HL-60/S4 treated with phorbol 12-myristate 13-acetate at 8.2 ng/mL for 4 days and 3 days (cell line): ENCODE measurements at regions not wholly inside any gene's neighbourhood (a gene's known extent, or its start where the extent isn't known, plus 50 kb on each side); places are given as distances from the start of the nearest gene placed in this dataset.

ENCODE experiments used
- in situ Hi-C: fragments of 300-500 bp; cut with MboI; formaldehyde crosslinking; loops from 2 replicates; pipeline ENCODE4 v1.15.0; 2022; ENCODE audit warnings: low sequenced_read_pairs

- in situ Hi-C loops = loop anchor here (25.0 kb wide), 1 partner anchor 235 kb away; the partner anchor contains the start of gene SUMO4
Measured at GRCh38 chr6:149176971-149177667, 140.4 kb upstream of the TAB2 start.

GRCh38 chr6:149179431-149179830 lies 138.1 kb upstream of the TAB2 start:
- in situ Hi-C loops = loop anchor here (25.0 kb wide), 1 partner anchor 233 kb away; the partner anchor contains the start of gene SUMO4

GRCh38 chr6:149181304-149181703 lies 136.2 kb upstream of the TAB2 start:
- in situ Hi-C loops = loop anchor here (25.0 kb wide), 1 partner anchor 231 kb away; the partner anchor contains the start of gene SUMO4

GRCh38 chr6:149182262-149182661 lies 135.2 kb upstream of the TAB2 start:
- in situ Hi-C loops = loop anchor here (25.0 kb wide), 1 partner anchor 230 kb away; the partner anchor contains the start of gene SUMO4

- in situ Hi-C loops = loop anchor here (25.0 kb wide), 1 partner anchor 228 kb away; the partner anchor contains the start of gene SUMO4
Measured at GRCh38 chr6:149184523-149184922, 133.0 kb upstream of the TAB2 start.

GRCh38 chr6:149185799-149186357 lies 131.6 kb upstream of the TAB2 start:
- in situ Hi-C loops = loop anchor here (25.0 kb wide), 1 partner anchor 226 kb away; the partner anchor contains the start of gene SUMO4

- in situ Hi-C loops = loop anchor here (25.0 kb wide), 1 partner anchor 225 kb away; the partner anchor contains the start of gene SUMO4
Measured at GRCh38 chr6:149186873-149187272, 130.6 kb upstream of the TAB2 start.

- in situ Hi-C loops = loop anchor here (25.0 kb wide), 1 partner anchor 222 kb away; the partner anchor contains the start of gene SUMO4
Measured at GRCh38 chr6:149190224-149190831, 127.2 kb upstream of the TAB2 start.

- in situ Hi-C loops = loop anchor here (25.0 kb wide), 1 partner anchor 217 kb away; the partner anchor contains the start of gene SUMO4
Measured at GRCh38 chr6:149194820-149195558, 122.5 kb upstream of the TAB2 start.

GRCh38 chr6:149196091-149196490 lies 121.4 kb upstream of the TAB2 start:
- in situ Hi-C loops = loop anchor here (25.0 kb wide), 1 partner anchor 216 kb away; the partner anchor contains the start of gene SUMO4

- in situ Hi-C loops = loop anchor here (25.0 kb wide), 1 partner anchor 215 kb away; the partner anchor contains the start of gene SUMO4
Measured at GRCh38 chr6:149197482-149197881, 120.0 kb upstream of the TAB2 start.

- in situ Hi-C loops = loop anchor here (25.0 kb wide), 1 partner anchor 214 kb away; the partner anchor contains the start of gene SUMO4
Measured at GRCh38 chr6:149198265-149198664, 119.2 kb upstream of the TAB2 start.

GRCh38 chr6:149200282-149200945 lies 117.1 kb upstream of the TAB2 start:
- in situ Hi-C loops = no loop called here

- in situ Hi-C loops = no loop called here
Measured at GRCh38 chr6:149201068-149201655, 116.3 kb upstream of the TAB2 start.

- in situ Hi-C loops = no loop called here
Measured at GRCh38 chr6:149202100-149202499, 115.4 kb upstream of the TAB2 start.

GRCh38 chr6:149202952-149203351 lies 114.6 kb upstream of the TAB2 start:
- in situ Hi-C loops = no loop called here

- in situ Hi-C loops = no loop called here
Measured at GRCh38 chr6:149203509-149203908, 114.0 kb upstream of the TAB2 start.

GRCh38 chr6:149208134-149208601 lies 109.3 kb upstream of the TAB2 start:
- in situ Hi-C loops = no loop called here
